DMS 273 (cell line): ENCODE measurements at regions not wholly inside any gene's neighbourhood (a gene's known extent, or its start where the extent isn't known, plus 50 kb on each side); places are given as distances from the start of the nearest gene placed in this dataset.

Source experiments
- DNase-seq: peaks from one replicate; lab custom pipeline; 2025; ENCODE audit not compliant: unreplicated experiment; lab: John Stamatoyannopoulos, UW

- DNase-seq, result no peak
Observed at GRCh38 chr12:4056910-4057845, 184.0 kb upstream of the PARP11 start.

- no peak for DNase-seq
Observed at GRCh38 chr12:4054630-4055029, 181.4 kb upstream of the PARP11 start.

- DNase-seq, result no peak
Observed at GRCh38 chr12:4052691-4053090, 179.5 kb upstream of the PARP11 start.

- DNase-seq, result no peak
Observed at GRCh38 chr12:4051596-4051995, 178.4 kb upstream of the PARP11 start.

- no peak for DNase-seq
Observed at GRCh38 chr12:4050340-4050739, 177.1 kb upstream of the PARP11 start.

GRCh38 chr12:4049298-4050080 lies 176.3 kb upstream of the PARP11 start:
- DNase-seq, result no peak

GRCh38 chr12:4047421-4047820 lies 174.2 kb upstream of the PARP11 start:
- no peak for DNase-seq

GRCh38 chr12:4046495-4046840 lies 173.3 kb upstream of the PARP11 start:
- DNase-seq, result no peak

- no peak for DNase-seq
Observed at GRCh38 chr12:4045786-4046494, 172.7 kb upstream of the PARP11 start.

- no peak for DNase-seq
Observed at GRCh38 chr12:4044736-4045730, 171.8 kb upstream of the PARP11 start.

- DNase-seq, result no peak
Observed at GRCh38 chr12:4044101-4044500, 170.9 kb upstream of the PARP11 start.

GRCh38 chr12:4041187-4041885 lies 168.1 kb upstream of the PARP11 start:
- no peak for DNase-seq

GRCh38 chr12:4039931-4040330 lies 166.7 kb upstream of the PARP11 start:
- DNase-seq, result no peak

GRCh38 chr12:4037747-4038312 lies 164.6 kb upstream of the PARP11 start:
- peak; percentile 62 for DNase-seq

- DNase-seq, result no peak
Observed at GRCh38 chr12:4036671-4037271, 163.6 kb upstream of the PARP11 start.

GRCh38 chr12:4034921-4035320 lies 161.7 kb upstream of the PARP11 start:
- peak; percentile 20 for DNase-seq

GRCh38 chr12:4032924-4033615 lies 159.9 kb upstream of the PARP11 start:
- no peak for DNase-seq

GRCh38 chr12:4031703-4032291 lies 158.6 kb upstream of the PARP11 start:
- DNase-seq, result no peak
